GM18951 (cell line): ENCODE measurements at regions not wholly inside any gene's neighbourhood (a gene's known extent, or its start where the extent isn't known, plus 50 kb on each side); places are given as distances from the start of the nearest gene placed in this dataset.

Source experiments
- POLR2A ChIP-seq: IDR thresholded peaks from 4 replicates; pipeline ENCODE4 v1.6.1; 2011; ENCODE audit warnings: mild to moderate bottlenecking; ENCODE audit not compliant: insufficient read length, insufficient read depth; ENCODE audit errors: extremely low read depth
- in situ Hi-C: fragments of 300-500 bp; cut with MboI; formaldehyde crosslinking; loops from one replicate; pipeline ENCODE4 v1.12.0; 2022; ENCODE audit warnings: low sequenced_read_pairs, mixed read lengths, inconsistent platforms; ENCODE audit not compliant: unreplicated experiment

GRCh38 chr7:131105799-131106680, 221.6 kb upstream of the MKLN1 start:
- in situ Hi-C loops = no loop called here
- TF ChIP-seq POLR2A = peak; percentile 57

DNA sequence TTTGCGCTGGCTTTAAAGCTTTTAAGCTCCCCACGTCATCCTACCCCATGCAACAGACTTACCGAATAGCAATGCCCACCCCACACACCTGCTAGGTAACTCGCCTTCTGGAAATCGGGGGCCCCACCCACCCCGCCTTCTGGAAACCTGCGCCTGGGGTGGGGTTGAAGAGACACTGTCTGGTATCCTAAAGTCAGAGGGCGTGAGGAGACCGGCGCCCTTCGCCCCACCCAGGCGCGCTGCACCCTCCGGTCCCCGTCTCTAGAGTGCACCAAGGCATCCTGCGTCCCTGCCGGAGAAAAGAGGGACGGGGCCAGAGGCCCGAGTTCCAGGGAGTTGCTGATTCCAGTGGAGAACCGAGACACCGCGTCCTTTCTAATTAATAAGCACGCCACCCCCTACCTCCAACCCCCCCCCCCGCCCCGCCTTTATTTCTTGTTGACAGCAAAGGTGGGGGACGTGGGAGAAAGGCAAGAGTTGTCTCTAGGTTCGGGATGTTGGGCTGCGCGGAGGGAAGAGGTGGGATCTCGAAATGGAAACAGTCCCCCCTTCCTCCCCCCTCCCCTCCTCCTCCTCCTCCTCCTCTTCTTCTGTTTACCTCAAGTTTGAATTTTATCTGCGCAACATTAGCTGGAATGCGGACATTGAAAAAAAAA, 220.9 kb upstream of the MKLN1 start:
- in situ Hi-C loops = no loop called here
- TF ChIP-seq POLR2A = no peak

DNA sequence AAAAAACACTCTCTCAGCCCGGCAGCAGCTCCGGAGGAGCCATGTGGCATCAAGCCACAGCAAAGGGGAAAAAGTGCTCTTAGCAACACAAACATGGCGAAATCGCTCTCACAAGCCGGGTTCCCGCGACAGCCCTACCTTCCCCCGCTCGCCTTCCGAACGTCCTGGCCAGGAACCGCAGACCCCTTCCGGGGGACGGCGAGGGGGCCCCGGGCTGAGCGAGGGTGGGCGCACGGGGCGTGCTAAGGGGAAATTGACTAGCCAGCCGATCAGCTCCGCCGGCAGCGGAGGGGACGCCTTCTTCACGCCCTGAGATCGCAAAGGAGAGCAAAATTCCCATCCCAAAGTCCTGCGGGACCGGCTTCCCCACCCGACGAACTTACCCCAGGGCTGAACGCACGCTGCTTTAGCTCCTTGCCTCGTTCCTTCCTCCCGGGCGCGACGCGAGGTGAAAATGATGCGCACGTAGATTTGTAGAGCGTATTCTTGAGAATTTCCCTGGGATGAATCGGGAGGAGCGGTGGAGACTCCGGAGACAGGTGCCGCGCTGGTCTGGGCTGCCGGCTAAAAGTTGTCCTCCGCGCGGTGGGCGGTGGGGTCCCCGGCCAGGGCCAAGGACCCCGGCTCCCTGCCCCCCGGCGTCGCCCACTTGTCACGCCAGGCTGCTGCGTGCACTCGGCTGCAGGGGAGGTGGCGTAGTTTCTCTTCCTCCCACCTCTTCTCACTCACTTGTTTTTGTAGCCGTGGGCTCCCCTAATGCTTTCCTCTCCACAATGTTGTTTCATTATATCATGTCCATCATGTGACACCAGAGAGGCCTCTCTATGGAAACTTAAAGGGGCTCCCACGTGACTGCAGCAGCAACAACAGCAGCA, 220.1 kb upstream of the MKLN1 start:
- peak; percentile 46 for TF ChIP-seq POLR2A
- in situ Hi-C loops = no loop called here

DNA sequence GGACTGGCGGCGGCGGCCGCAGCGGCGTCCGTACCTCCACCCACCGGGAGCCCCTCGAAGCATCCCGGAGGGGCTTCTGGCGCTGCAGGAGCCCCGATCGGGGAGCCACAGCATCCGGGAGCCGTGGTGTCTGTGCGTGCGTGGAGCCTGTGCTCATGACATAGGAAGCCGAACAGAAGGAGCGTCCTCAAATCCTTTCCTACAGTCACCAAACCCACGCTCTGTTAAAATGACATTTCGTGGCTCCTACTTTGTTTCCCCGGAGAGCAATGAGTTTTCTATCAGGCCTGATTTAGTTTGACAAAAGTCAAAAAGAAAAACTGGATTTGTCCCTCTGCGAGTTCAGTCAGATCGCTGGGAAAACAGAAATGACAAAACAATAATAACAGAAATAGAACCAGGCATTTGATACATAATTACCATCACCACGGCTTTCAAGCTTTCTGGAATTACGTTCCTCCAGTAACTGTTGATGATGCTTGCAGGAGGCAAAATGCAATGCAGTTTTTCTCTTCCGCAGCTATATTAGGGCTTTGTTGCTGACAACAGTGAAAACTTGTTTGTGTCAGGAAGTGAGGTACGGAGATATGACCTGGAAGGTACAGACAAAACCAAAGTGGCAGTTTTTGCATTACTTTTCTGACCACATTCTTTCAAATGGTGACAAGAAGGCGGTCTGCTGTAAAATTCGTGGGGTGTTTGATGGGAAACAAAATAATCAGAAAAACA, 219.3 kb upstream of the MKLN1 start:
- TF ChIP-seq POLR2A = no peak
- in situ Hi-C loops = no loop called here

- no peak for TF ChIP-seq POLR2A
- in situ Hi-C loops = no loop called here
These were observed 218.5 kb upstream of the MKLN1 start for GRCh38 chr7:131109011-131109758.

GRCh38 chr7:131109759-131110296, 217.8 kb upstream of the MKLN1 start:
- peak; percentile 49 for TF ChIP-seq POLR2A
- in situ Hi-C loops = no loop called here

DNA sequence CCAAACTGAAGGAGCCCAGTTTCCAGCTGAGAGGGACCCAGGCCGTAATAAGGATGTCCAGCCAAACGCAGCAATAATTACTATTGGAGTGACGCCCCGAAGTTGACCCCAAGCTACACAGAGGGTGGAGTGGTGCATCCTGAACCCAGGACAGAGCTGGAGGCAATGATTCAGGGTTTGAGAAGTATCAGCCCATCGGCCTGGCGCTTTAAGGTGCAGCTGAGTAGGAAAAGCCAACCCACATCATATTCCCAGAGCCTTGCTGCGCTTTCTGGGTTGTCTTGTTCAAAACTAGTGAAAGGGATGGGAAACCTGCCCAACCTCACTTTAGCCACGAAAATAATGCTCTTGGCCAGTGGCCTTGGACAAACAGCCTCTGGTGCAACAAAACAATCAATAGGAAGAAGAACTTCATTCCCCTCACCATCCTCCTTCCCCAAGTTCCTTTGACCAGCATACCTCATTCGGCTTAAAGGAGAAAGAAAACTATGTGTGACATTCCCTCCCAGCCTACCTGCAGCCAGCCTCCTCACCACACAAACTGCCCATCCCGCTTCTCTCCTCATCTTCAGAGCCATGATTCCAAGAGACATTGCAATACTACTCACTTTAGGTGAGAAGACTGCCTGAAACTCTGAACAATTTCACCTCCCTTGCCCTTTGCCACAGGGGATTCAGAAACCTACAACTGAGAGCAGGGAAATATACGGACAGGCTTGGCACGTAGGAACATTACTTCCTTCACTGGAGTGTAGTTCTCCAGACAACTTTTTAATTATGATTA, 217.2 kb upstream of the MKLN1 start:
- no peak for TF ChIP-seq POLR2A
- in situ Hi-C loops = no loop called here

GRCh38 chr7:131111081-131111576, 216.5 kb upstream of the MKLN1 start:
- no peak for TF ChIP-seq POLR2A

GRCh38 chr7:131111792-131112191, 215.9 kb upstream of the MKLN1 start:
- TF ChIP-seq POLR2A = no peak
- in situ Hi-C loops = no loop called here

More at GRCh38 chr7:131111081-131111576, 216.5 kb upstream of the MKLN1 start:
- in situ Hi-C loops = no loop called here

GRCh38 chr7:131112431-131112830, 215.2 kb upstream of the MKLN1 start:
- in situ Hi-C loops = no loop called here
- no peak for TF ChIP-seq POLR2A

GRCh38 chr7:131115340-131115739, 212.3 kb upstream of the MKLN1 start:
- no peak for TF ChIP-seq POLR2A

More at GRCh38 chr7:131115340-131115739, 212.3 kb upstream of the MKLN1 start:
- in situ Hi-C loops = no loop called here
